H9 (cell line): ENCODE measurements at regions not wholly inside any gene's neighbourhood (a gene's known extent, or its start where the extent isn't known, plus 50 kb on each side); places are given as distances from the start of the nearest gene placed in this dataset.

Experiments
- DNase-seq: peaks from one replicate; pipeline ENCODE4 v3.0.0-alpha.2; 2017
- H2AFZ ChIP-seq: one replicate; pipeline ENCODE4 v1.6.1; 2013; ENCODE audit warnings: mild to moderate bottlenecking, low read length, control low read depth, moderate library complexity
- H2AK5ac ChIP-seq: 2 replicates; pipeline ENCODE4 v1.6.1; 2013; ENCODE audit warnings: low read length, control low read depth, mixed read lengths; ENCODE audit not compliant: insufficient read length
- H2BK120ac ChIP-seq: one replicate; pipeline ENCODE4 v1.6.1; 2013; ENCODE audit warnings: low read depth, mild to moderate bottlenecking, low read length, control low read depth, inconsistent platforms; ENCODE audit not compliant: poor library complexity, severe bottlenecking
- H2BK12ac ChIP-seq: 2 replicates; pipeline ENCODE4 v1.6.1; 2013; ENCODE audit warnings: low read length, control low read depth, mixed read lengths, low read depth; ENCODE audit not compliant: insufficient read length
- H2BK15ac ChIP-seq: 2 replicates; pipeline ENCODE4 v1.6.1; 2013; ENCODE audit warnings: low read depth, low read length, control low read depth
- H2BK20ac ChIP-seq: one replicate; pipeline ENCODE4 v1.6.1; 2013; ENCODE audit warnings: low read depth, mild to moderate bottlenecking, low read length, control low read depth, inconsistent platforms; ENCODE audit not compliant: poor library complexity, severe bottlenecking
- H2BK5ac ChIP-seq: 2 replicates; pipeline ENCODE4 v1.6.1; 2013; ENCODE audit warnings: low read length, control low read depth, mixed read lengths; ENCODE audit not compliant: insufficient read length
- H3K14ac ChIP-seq: 2 replicates; pipeline ENCODE4 v1.6.1; 2013; ENCODE audit warnings: low read length, control low read depth; ENCODE audit not compliant: insufficient read depth
- H3K18ac ChIP-seq: 2 replicates; pipeline ENCODE4 v1.6.1; 2013; ENCODE audit warnings: low read depth, mild to moderate bottlenecking, mixed read lengths, low read length, control low read depth; ENCODE audit not compliant: insufficient read length
- H3K23ac ChIP-seq: 2 replicates; pipeline ENCODE4 v1.6.1; 2013; ENCODE audit warnings: low read length, control low read depth, mixed read lengths, low read depth; ENCODE audit not compliant: insufficient read length
- H3K23me2 ChIP-seq: 2 replicates; pipeline ENCODE4 v1.6.1; 2013; ENCODE audit warnings: low read depth, mild to moderate bottlenecking, mixed read lengths, low read length, control low read depth; ENCODE audit not compliant: insufficient read length, poor library complexity, severe bottlenecking
- H3K27ac ChIP-seq: 2 replicates; pipeline ENCODE4 v1.5.1; 2013; ENCODE audit warnings: low read length, control low read depth, mixed read lengths, low read depth; ENCODE audit not compliant: insufficient read length
- H3K27me3 ChIP-seq: 2 replicates; pipeline ENCODE4 v1.6.1; 2013; ENCODE audit warnings: low read length, control low read depth, inconsistent platforms; ENCODE audit not compliant: insufficient read depth
- H3K4ac ChIP-seq: 2 replicates; pipeline ENCODE4 v1.6.1; 2013; ENCODE audit warnings: low read depth, mild to moderate bottlenecking, control low read depth, inconsistent platforms, low read length, moderate library complexity
- H3K4me1 ChIP-seq: 2 replicates; pipeline ENCODE4 v1.6.1; 2013; ENCODE audit warnings: low read length, control low read depth, inconsistent platforms; ENCODE audit not compliant: insufficient read depth
- H3K4me2 ChIP-seq: 2 replicates; pipeline ENCODE4 v1.6.1; 2013; ENCODE audit warnings: low read length, control low read depth, mixed read lengths; ENCODE audit not compliant: insufficient read length, insufficient read depth
- H3K56ac ChIP-seq: 2 replicates; pipeline ENCODE4 v1.6.1; 2013; ENCODE audit warnings: low read depth, mild to moderate bottlenecking, mixed read lengths, low read length, control low read depth; ENCODE audit not compliant: insufficient read length
- H3K79me1 ChIP-seq: 2 replicates; pipeline ENCODE4 v1.6.1; 2013; ENCODE audit warnings: low read depth, mild to moderate bottlenecking, moderate library complexity, low read length, control low read depth, inconsistent platforms; ENCODE audit not compliant: insufficient read depth, poor library complexity, severe bottlenecking
- H3K79me2 ChIP-seq: 2 replicates; pipeline ENCODE4 v1.6.1; 2013; ENCODE audit warnings: low read length, control low read depth, inconsistent platforms; ENCODE audit not compliant: insufficient read depth
- H3K9ac ChIP-seq: 2 replicates; pipeline ENCODE4 v1.6.1; 2013; ENCODE audit warnings: low read length, control low read depth, mixed read lengths; ENCODE audit not compliant: insufficient read length; ENCODE audit errors: extremely low read depth
- H3K9me3 ChIP-seq: one replicate; pipeline ENCODE4 v1.6.1; 2013; ENCODE audit warnings: low read depth, low read length, inconsistent platforms; ENCODE audit not compliant: control insufficient read depth
- H3T11ph ChIP-seq: one replicate; pipeline ENCODE4 v1.6.1; 2013; ENCODE audit warnings: mild to moderate bottlenecking, low read length, control low read depth, inconsistent platforms
- H4K20me1 ChIP-seq: one replicate; pipeline ENCODE4 v1.6.1; 2013; ENCODE audit not compliant: control insufficient read depth, insufficient read length, insufficient read depth
- H4K5ac ChIP-seq: 2 replicates; pipeline ENCODE4 v1.6.1; 2013; ENCODE audit warnings: low read depth, mild to moderate bottlenecking, mixed read lengths, low read length, control low read depth; ENCODE audit not compliant: insufficient read length
- H4K8ac ChIP-seq: replicated peaks from 2 replicates; pipeline ENCODE4 v1.6.1; 2013; ENCODE audit warnings: low read length, control low read depth, mixed read lengths, low read depth; ENCODE audit not compliant: insufficient read length
- H4K91ac ChIP-seq: 2 replicates; pipeline ENCODE4 v1.6.1; 2013; ENCODE audit warnings: low read depth, mild to moderate bottlenecking, moderate library complexity, mixed read lengths, low read length, control low read depth; ENCODE audit not compliant: insufficient read length
- H3K27ac Mint-ChIP-seq, 3 experiments: 2 replicates in 2 of 3; 3 replicates in 1 of 3; pipeline ENCODE4 v1.8.0; 2020 to 2021; ENCODE audit warnings: mixed read lengths in 3 of 3, mild to moderate bottlenecking in 1 of 3, moderate library complexity in 1 of 3
- H3K27me3 Mint-ChIP-seq: 2 replicates; pipeline ENCODE4 v1.8.0; 2021; ENCODE audit warnings: low read depth, mild to moderate bottlenecking, moderate library complexity, mixed read lengths
- H3K36me3 Mint-ChIP-seq, 3 experiments: 2 replicates in 2 of 3; 3 replicates in 1 of 3; pipeline ENCODE4 v1.8.0; 2020 to 2021; ENCODE audit warnings: low read depth in 3 of 3, mixed read lengths in 3 of 3; ENCODE audit not compliant: insufficient read depth in 1 of 3
- H3K4me1 Mint-ChIP-seq, 2 experiments: 2 replicates each; pipeline ENCODE4 v1.8.0; 2020; ENCODE audit warnings: mixed read lengths in 2 of 2
- H3K4me3 Mint-ChIP-seq, 2 experiments: 2 replicates in 1 of 2; 3 replicates in 1 of 2; pipeline ENCODE4 v1.8.0; 2020 to 2021; ENCODE audit warnings: mild to moderate bottlenecking in 2 of 2, mixed read lengths in 2 of 2, moderate library complexity in 1 of 2
- H3K9me3 Mint-ChIP-seq, 2 experiments: 2 replicates in 1 of 2; 3 replicates in 1 of 2; pipeline ENCODE4 v1.8.0; 2020; ENCODE audit warnings: mild to moderate bottlenecking in 2 of 2, mixed read lengths in 2 of 2, moderate library complexity in 1 of 2
- TF ChIP-seq, protein P1 (sequence below): fragments of 200-600 bp; sonication (generic); conservative IDR thresholded peaks from 3 replicates; pipeline ENCODE4 v1.8.0; 2021; ENCODE audit warnings: antibody characterized with exemption, mild to moderate bottlenecking

DNA sequence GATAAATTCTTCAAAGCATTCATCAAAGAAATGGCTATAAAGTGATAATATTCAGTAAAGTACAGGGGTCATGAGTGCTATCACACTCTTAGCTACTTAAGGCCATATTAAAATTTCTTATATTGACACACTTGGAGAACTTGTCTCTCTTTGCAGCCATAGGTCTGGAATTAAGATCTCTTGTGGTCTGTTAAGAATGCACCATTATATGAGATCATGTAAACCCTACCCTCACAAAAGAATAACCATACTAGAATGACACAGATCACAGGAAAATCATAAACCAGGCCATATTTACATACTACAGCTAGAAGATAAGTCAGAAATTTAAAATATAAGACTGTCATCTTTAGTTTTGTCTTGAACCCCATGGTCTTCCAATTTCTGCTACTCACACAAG lies 434.3 kb downstream of the PDGFC start:
- Histone ChIP-seq H2BK15ac (no peak overlapping the region), H2AFZ (no peak overlapping the region), H3K18ac (no peak overlapping the region), H3K79me2 (no peaks in the 10 kb centered on the region), H3K27me3 (no peaks in the 10 kb centered on the region), H3K14ac (no peak overlapping the region), H3K79me1 (no peaks in the 10 kb centered on the region), H3K56ac (no peak overlapping the region), H3K27ac (no peak overlapping the region), H4K91ac (no peak overlapping the region), H2BK120ac (no peak overlapping the region), H3T11ph (no peak overlapping the region), H3K9ac (no peak overlapping the region), H4K5ac (no peak overlapping the region), H3K4ac (no peak overlapping the region), H3K23me2 (no peaks in the 10 kb centered on the region), H4K8ac (no peak overlapping the region), H3K23ac (no peak overlapping the region), H2BK12ac (no peak overlapping the region), H3K4me1 (no peaks in the 10 kb centered on the region), H4K20me1 (no peaks in the 10 kb centered on the region), H2BK20ac (no peak overlapping the region), H2AK5ac (no peak overlapping the region), H3K4me2 (no peak overlapping the region), H2BK5ac (no peak overlapping the region), H3K9me3 (no peaks in the 10 kb centered on the region)
- H3K27me3 Mint-ChIP-seq = no peaks in the 10 kb centered on the region
- peaks cover 0 to 2% of the 10 kb centered on the region in 2 experiments; a peak in 3 of 5 replicates for H3K9me3 Mint-ChIP-seq
- TF ChIP-seq, protein P1, sequence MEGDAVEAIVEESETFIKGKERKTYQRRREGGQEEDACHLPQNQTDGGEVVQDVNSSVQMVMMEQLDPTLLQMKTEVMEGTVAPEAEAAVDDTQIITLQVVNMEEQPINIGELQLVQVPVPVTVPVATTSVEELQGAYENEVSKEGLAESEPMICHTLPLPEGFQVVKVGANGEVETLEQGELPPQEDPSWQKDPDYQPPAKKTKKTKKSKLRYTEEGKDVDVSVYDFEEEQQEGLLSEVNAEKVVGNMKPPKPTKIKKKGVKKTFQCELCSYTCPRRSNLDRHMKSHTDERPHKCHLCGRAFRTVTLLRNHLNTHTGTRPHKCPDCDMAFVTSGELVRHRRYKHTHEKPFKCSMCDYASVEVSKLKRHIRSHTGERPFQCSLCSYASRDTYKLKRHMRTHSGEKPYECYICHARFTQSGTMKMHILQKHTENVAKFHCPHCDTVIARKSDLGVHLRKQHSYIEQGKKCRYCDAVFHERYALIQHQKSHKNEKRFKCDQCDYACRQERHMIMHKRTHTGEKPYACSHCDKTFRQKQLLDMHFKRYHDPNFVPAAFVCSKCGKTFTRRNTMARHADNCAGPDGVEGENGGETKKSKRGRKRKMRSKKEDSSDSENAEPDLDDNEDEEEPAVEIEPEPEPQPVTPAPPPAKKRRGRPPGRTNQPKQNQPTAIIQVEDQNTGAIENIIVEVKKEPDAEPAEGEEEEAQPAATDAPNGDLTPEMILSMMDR = no peak
- no peaks in the 10 kb centered on the region for H3K4me1 Mint-ChIP-seq
- H3K27ac Mint-ChIP-seq = no peak overlapping the region
- no peak overlapping the region for H3K4me3 Mint-ChIP-seq
- no peak for DNase-seq
- no peaks in the 10 kb centered on the region for H3K36me3 Mint-ChIP-seq
